Thyroid gland (tissue), 4 donors: ENCODE measurements at regions not wholly inside any gene's neighbourhood (a gene's known extent, or its start where the extent isn't known, plus 50 kb on each side); places are given as distances from the start of the nearest gene placed in this dataset.

Experiments used
- DNase-seq, 2 donors: peaks; one replicate each; pipeline ENCODE4 v3.0.0-alpha.2; 2019
- H3K27ac ChIP-seq, 3 donors: fragments of 200-600 bp; sonication (generic); 1 replicate in 2 of 3; 2 replicates in 1 of 3; pipeline ENCODE4 v1.5.1; 2016 to 2019; ENCODE audit warnings: mild to moderate bottlenecking in 1 of 3, moderate library complexity in 1 of 3
- H3K27me3 ChIP-seq: fragments of 200-600 bp; sonication (generic); one replicate; pipeline ENCODE4 v1.5.1; 2019
- H3K36me3 ChIP-seq, 2 donors: fragments of 200-600 bp; sonication (generic); one replicate each; pipeline ENCODE4 v1.5.1; 2016 to 2019
- H3K4me1 ChIP-seq, 2 donors: fragments of 200-600 bp; sonication (generic); one replicate each; pipeline ENCODE4 v1.5.1; 2017 to 2019
- H3K4me3 ChIP-seq, 3 donors: fragments of 200-600 bp; sonication (generic); replicated peaks in 1 of 3; 1 replicate in 2 of 3; 2 replicates in 1 of 3; pipeline ENCODE4 v1.5.1; 2016; ENCODE audit warnings: mild to moderate bottlenecking in 1 of 3
- H3K9me3 ChIP-seq: fragments of 200-600 bp; sonication (generic); one replicate; pipeline ENCODE4 v1.5.1; 2017
- CTCF ChIP-seq, 6 experiments: fragments of 200-600 bp in 3 of 6; fragments of 450-650 bp in 3 of 6; sonication (generic) in 3 of 6; IDR thresholded peaks; one replicate each; pipeline ENCODE4 v1.5.1; 2016 to 2019; ENCODE audit warnings: antibody characterized with exemption in 6 of 6, mild to moderate bottlenecking in 2 of 6, inconsistent platforms in 1 of 6, moderate library complexity in 1 of 6
- POLR2A ChIP-seq, 2 donors: fragments of 450-650 bp; IDR thresholded peaks; one replicate each; pipeline ENCODE4 v1.6.1; 2017; ENCODE audit warnings: antibody characterized with exemption in 2 of 2, mild to moderate bottlenecking in 2 of 2, moderate library complexity in 1 of 2
- WGBS, 2 donors: methylation state at CpG; one replicate each; pipeline ENCODE4 v1.1.5; 2017; 5-methylcytosine and 5-hydroxymethylcytosine counted together
- intact Hi-C: fragments of 100-400 bp; cut with DNase I; formaldehyde crosslinking; loops from one replicate; pipeline ENCODE4 v1.15.1; 2023

GRCh38 chr2:6381326-6381725, 484.4 kb downstream of the CMPK2 start:
- WGBS, 2 donors: 42 to 46% methylated on average over 2 of the region's 2 CpGs
- no peak for DNase-seq
- H3K9me3 ChIP-seq: no peaks in the 10 kb centered on the region
- no peaks in the 10 kb centered on the region for H3K36me3 ChIP-seq
- no peak for TF ChIP-seq POLR2A (IDR thresholded peaks at IDR 0.05)
- TF ChIP-seq CTCF (IDR thresholded peaks at IDR 0.05): no peak
- no peaks in the 10 kb centered on the region for H3K4me1 ChIP-seq
- no peak overlapping the region for H3K4me3 ChIP-seq
- no peak overlapping the region for H3K27ac ChIP-seq
- intact Hi-C loops: no loop called here
- no peaks in the 10 kb centered on the region for H3K27me3 ChIP-seq

GRCh38 chr2:6384341-6384740, 481.4 kb downstream of the CMPK2 start:
- Histone ChIP-seq H3K9me3 (no peaks in the 10 kb centered on the region), H3K36me3 (no peaks in the 10 kb centered on the region), H3K4me1 (no peaks in the 10 kb centered on the region), H3K27ac (no peak overlapping the region), H3K27me3 (no peaks in the 10 kb centered on the region), H3K4me3 (no peak overlapping the region)
- intact Hi-C loops: no loop called here
- WGBS, 2 donors: 82 to 91% methylated on average over 4 of the region's 4 CpGs
- no peak for TF ChIP-seq CTCF (IDR thresholded peaks at IDR 0.05)
- no peak for DNase-seq

DNA sequence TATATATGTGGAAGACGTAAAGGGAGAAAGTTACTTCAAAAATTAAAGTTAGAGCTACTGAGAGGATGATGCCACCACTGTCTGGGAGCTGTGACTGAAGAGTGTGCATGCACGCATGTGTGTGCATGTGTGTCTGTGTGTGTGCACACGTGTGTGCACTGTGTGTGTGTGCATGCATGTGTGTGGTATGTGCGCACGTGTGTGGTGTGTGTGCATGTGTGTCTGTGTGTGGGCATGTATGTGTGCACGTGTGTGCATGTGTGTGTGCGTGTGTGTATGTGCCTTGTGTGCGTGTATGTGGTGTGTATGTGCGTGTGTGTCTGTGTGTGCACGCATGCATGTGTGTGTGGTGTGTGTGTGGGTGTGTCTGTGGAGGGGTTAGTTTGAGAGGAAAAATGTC, 473.4 kb downstream of the CMPK2 start:
- Histone ChIP-seq H3K27ac (no peak overlapping the region), H3K36me3 (no peaks in the 10 kb centered on the region), H3K4me1 (no peaks in the 10 kb centered on the region), H3K27me3 (no peaks in the 10 kb centered on the region), H3K4me3 (no peak overlapping the region), H3K9me3 (no peaks in the 10 kb centered on the region)
- no peak for TF ChIP-seq CTCF (IDR thresholded peaks at IDR 0.05)
- TF ChIP-seq POLR2A (IDR thresholded peaks at IDR 0.05): no peak
- no peak for DNase-seq
- intact Hi-C loops: no loop called here
- 91 to 94% methylated on average over 10 of the region's 10 CpGs for WGBS, 2 donors

- no peaks in the 10 kb centered on the region for H3K36me3 ChIP-seq
These were observed 472.7 kb downstream of the CMPK2 start for GRCh38 chr2:6392966-6393365.

DNA sequence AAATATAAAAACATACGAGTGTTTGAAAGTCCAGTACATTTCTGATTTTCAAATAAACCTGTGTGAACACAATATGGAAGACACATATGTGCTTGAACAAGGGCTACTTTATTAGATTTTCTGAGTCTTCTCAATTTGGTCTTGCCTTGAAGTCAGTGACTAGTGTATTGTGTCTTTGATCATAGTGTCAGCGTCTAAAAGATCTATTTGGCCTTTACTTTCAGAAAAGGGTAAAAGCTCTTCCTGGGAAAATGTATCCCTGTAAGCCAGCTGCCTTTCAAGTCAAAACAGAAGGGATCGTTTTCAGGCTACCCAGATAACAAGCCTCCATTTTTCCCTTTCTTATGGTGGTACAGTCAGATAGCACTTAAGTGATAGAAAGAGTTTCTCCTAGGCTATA, 471.9 kb downstream of the CMPK2 start:
- WGBS, 2 donors: 81 to 87% methylated on average over 3 of the region's 3 CpGs
- Histone ChIP-seq H3K27ac (no peak overlapping the region), H3K4me1 (no peaks in the 10 kb centered on the region), H3K36me3 (no peaks in the 10 kb centered on the region), H3K9me3 (no peaks in the 10 kb centered on the region), H3K27me3 (no peaks in the 10 kb centered on the region), H3K4me3 (no peak overlapping the region)
- DNase-seq: no peak
- TF ChIP-seq POLR2A (IDR thresholded peaks at IDR 0.05): no peak
- no peak for TF ChIP-seq CTCF (IDR thresholded peaks at IDR 0.05)
- intact Hi-C loops: no loop called here

More at GRCh38 chr2:6392966-6393365, 472.7 kb downstream of the CMPK2 start:
- Histone ChIP-seq H3K27ac (no peak overlapping the region), H3K4me3 (no peak overlapping the region), H3K4me1 (no peaks in the 10 kb centered on the region), H3K9me3 (no peaks in the 10 kb centered on the region), H3K27me3 (no peaks in the 10 kb centered on the region)
- WGBS, 2 donors: 68 to 74% methylated on average over 6 of the region's 6 CpGs
- DNase-seq: no peak
- no peak for TF ChIP-seq CTCF (IDR thresholded peaks at IDR 0.05)
- TF ChIP-seq POLR2A (IDR thresholded peaks at IDR 0.05): no peak
- intact Hi-C loops: no loop called here
